Vagina (tissue), 2 donors: ENCODE measurements at regions not wholly inside any gene's neighbourhood (a gene's known extent, or its start where the extent isn't known, plus 50 kb on each side); places are given as distances from the start of the nearest gene placed in this dataset.
"Not testable (repeated sequence)": the region's sequence is repeated elsewhere in the genome, so short reads cannot be mapped to it uniquely, and the experiment has no call there.

Source experiments
- DNase-seq, 2 donors: peaks; one replicate each; pipeline ENCODE4 v3.0.0-alpha.2; 2017; ENCODE audit errors: extremely low spot score in 2 of 2
- H3K27ac ChIP-seq: fragments of 200-600 bp; sonication (generic); one replicate; pipeline ENCODE4 v1.5.1; 2019
- H3K27me3 ChIP-seq: fragments of 200-600 bp; sonication (generic); one replicate; pipeline ENCODE4 v1.5.1; 2019
- H3K36me3 ChIP-seq, 2 donors: fragments of 200-600 bp; sonication (generic); one replicate each; pipeline ENCODE4 v1.5.1; 2017 to 2019
- H3K4me1 ChIP-seq: fragments of 200-600 bp; sonication (generic); one replicate; pipeline ENCODE4 v1.5.1; 2019
- H3K4me3 ChIP-seq, 2 donors: fragments of 200-600 bp; sonication (generic); 1 replicate in 1 of 2; 2 replicates in 1 of 2; pipeline ENCODE4 v1.5.1; 2016 to 2019
- H3K9me3 ChIP-seq: fragments of 200-600 bp; sonication (generic); one replicate; pipeline ENCODE4 v1.5.1; 2019
- POLR2A ChIP-seq, 2 donors: fragments of 450-650 bp; IDR thresholded peaks; one replicate each; pipeline ENCODE4 v1.6.1; 2017; ENCODE audit warnings: antibody characterized with exemption in 2 of 2, mild to moderate bottlenecking in 2 of 2, moderate library complexity in 2 of 2
- POLR2AphosphoS5 ChIP-seq, 2 donors: sonication (generic); formaldehyde crosslinking; IDR thresholded peaks; one replicate each; pipeline ENCODE4 v1.9.0; 2017; ENCODE audit warnings: antibody characterized with exemption in 2 of 2, mild to moderate bottlenecking in 2 of 2, low read depth in 1 of 2; ENCODE audit not compliant: insufficient read depth in 1 of 2
- intact Hi-C: fragments of 100-400 bp; cut with DNase I; formaldehyde crosslinking; loops from one replicate; pipeline ENCODE4 v1.15.1; 2023
- TF ChIP-seq, protein P1 (sequence below), 3 experiments: fragments of 450-650 bp in 2 of 3; fragments of 200-600 bp in 1 of 3; sonication (generic) in 1 of 3; IDR thresholded peaks; one replicate each; pipeline ENCODE4 v1.5.1; 2017 to 2019; ENCODE audit warnings: antibody characterized with exemption in 3 of 3, mild to moderate bottlenecking in 2 of 3, moderate library complexity in 2 of 3

DNA sequence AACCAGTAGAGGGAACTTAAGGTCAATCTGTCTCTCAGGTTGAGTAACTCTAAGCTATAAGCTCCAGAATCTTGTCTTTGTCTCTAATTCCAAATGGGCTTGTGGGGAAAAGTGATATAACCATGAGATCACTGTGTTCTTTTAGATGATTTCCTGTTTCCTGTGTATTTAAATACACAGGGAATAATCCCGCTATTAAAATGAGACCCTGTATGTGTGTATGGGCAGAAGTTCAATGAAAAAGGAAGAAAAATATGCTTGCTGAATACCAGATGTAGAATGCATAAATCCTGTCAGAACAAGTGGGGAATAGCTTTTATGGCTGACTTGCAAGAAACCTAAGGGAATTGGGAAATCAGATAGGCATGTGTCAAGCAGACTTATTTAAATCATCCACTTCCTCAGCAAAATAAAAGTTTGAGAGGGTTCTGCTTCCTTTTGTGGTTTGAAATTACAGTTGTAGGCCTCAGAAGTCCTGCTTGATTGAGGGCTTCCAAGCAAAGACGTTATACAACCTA is 164.7 kb upstream of the PDE7B start:
- intact Hi-C loops: no loop called here
- Histone ChIP-seq H3K4me1 (peaks cover 17% of the 10 kb centered on the region), H3K36me3 (no peaks in the 10 kb centered on the region), H3K27ac (no peak overlapping the region), H3K4me3 (no peak overlapping the region), H3K9me3 (no peaks in the 10 kb centered on the region), H3K27me3 (no peaks in the 10 kb centered on the region)
- DNase-seq: no peak
- peak in 1 of 2 donors; percentile 15 for TF ChIP-seq POLR2AphosphoS5 (IDR thresholded peaks at IDR 0.05; ENCODE audit: insufficient read depth in 1 of 2, low read depth in 1 of 2)
- TF ChIP-seq POLR2A (IDR thresholded peaks at IDR 0.05): no peak

DNA sequence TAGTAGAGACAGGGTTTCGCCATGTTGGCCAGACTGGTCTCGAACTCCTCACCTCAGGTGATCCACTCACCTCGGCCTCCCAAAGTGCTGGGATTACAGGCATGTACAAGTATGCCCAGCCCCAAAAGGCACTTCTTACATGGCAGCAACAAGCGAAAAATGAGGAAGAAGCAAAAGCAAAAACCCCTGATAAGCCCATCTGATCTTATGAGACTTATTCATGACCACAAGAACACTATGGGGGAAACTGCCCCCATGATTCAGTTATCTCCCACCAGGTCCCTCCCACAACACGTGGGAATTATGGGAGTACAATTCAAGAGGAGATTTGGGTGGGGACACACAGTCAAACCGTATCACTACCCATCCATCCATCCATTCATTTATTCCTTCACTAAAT is 163.0 kb upstream of the PDE7B start:
- H3K27ac ChIP-seq, H3K36me3 ChIP-seq, DNase-seq, H3K4me3 ChIP-seq, H3K9me3 ChIP-seq, intact Hi-C loops, H3K27me3 ChIP-seq: not testable (repeated sequence)
- peaks cover 17% of the 10 kb centered on the region for H3K4me1 ChIP-seq

DNA sequence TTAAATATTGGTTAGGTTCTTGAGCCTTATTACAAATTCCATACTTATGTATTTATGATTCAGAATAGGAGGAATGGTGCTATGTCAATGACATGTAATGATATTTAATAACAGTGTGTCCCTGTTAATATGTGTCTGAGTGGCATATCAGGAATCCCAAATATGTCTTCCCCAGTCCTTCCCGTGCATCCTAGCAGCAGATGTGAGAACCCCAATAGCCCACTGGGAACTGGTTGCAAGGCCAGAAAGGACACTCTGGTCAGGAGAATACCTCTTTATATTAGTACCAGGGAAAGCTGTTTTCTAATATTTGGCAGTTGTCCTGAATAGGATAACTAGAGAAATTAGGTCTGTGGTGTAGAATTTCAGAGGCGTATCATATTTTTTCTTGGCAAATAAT is 159.1 kb upstream of the PDE7B start:
- TF ChIP-seq POLR2A (IDR thresholded peaks at IDR 0.05): no peak
- no peak for TF ChIP-seq POLR2AphosphoS5 (IDR thresholded peaks at IDR 0.05; ENCODE audit: insufficient read depth in 1 of 2, low read depth in 1 of 2)
- TF ChIP-seq, protein P1, sequence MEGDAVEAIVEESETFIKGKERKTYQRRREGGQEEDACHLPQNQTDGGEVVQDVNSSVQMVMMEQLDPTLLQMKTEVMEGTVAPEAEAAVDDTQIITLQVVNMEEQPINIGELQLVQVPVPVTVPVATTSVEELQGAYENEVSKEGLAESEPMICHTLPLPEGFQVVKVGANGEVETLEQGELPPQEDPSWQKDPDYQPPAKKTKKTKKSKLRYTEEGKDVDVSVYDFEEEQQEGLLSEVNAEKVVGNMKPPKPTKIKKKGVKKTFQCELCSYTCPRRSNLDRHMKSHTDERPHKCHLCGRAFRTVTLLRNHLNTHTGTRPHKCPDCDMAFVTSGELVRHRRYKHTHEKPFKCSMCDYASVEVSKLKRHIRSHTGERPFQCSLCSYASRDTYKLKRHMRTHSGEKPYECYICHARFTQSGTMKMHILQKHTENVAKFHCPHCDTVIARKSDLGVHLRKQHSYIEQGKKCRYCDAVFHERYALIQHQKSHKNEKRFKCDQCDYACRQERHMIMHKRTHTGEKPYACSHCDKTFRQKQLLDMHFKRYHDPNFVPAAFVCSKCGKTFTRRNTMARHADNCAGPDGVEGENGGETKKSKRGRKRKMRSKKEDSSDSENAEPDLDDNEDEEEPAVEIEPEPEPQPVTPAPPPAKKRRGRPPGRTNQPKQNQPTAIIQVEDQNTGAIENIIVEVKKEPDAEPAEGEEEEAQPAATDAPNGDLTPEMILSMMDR (IDR thresholded peaks at IDR 0.05): no peak
- intact Hi-C loops: no loop called here

DNA sequence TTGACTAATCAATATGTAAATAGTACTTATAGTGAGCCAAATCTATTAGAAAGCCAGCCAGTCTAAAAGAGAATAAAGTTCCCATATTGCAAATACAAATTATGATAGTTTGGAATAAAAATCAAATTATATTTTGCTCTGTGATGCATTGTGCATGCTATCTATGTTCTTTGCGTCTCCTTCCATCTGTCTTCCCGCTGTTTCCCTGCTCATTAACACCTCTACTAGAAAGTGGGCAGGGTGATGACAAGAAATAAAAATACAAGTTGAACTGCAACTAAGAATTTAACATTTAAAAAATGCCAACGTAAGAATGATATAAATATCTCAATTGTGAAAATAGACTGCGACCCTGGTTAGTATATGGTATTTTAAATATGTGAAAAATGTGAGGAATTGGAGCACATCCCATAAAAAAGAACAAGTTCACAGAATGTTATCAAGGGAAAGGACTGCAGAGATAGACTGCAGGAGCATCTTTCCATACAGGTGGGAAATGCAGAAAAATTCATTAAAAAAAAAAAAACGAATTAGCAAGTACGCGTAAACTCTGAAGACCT is 157.6 kb upstream of the PDE7B start:
- no peak for TF ChIP-seq POLR2AphosphoS5 (IDR thresholded peaks at IDR 0.05; ENCODE audit: insufficient read depth in 1 of 2, low read depth in 1 of 2)
- no peak for TF ChIP-seq POLR2A (IDR thresholded peaks at IDR 0.05)
- TF ChIP-seq, protein P1 (IDR thresholded peaks at IDR 0.05): no peak
- no peak overlapping the region for H3K4me3 ChIP-seq
- DNase-seq: no peak
- intact Hi-C loops: no loop called here
- no peaks in the 10 kb centered on the region for H3K9me3 ChIP-seq
- H3K36me3 ChIP-seq: no peaks in the 10 kb centered on the region
- H3K27ac ChIP-seq: no peak overlapping the region
- H3K27me3 ChIP-seq: no peaks in the 10 kb centered on the region
- no peaks in the 10 kb centered on the region for H3K4me1 ChIP-seq

More for the DNA sequence above, 159.1 kb upstream of the PDE7B start:
- Histone ChIP-seq H3K27me3 (no peaks in the 10 kb centered on the region), H3K9me3 (no peaks in the 10 kb centered on the region), H3K4me1 (peaks cover 3% of the 10 kb centered on the region), H3K36me3 (no peaks in the 10 kb centered on the region), H3K4me3 (no peak overlapping the region), H3K27ac (no peak overlapping the region)
- DNase-seq: no peak

DNA sequence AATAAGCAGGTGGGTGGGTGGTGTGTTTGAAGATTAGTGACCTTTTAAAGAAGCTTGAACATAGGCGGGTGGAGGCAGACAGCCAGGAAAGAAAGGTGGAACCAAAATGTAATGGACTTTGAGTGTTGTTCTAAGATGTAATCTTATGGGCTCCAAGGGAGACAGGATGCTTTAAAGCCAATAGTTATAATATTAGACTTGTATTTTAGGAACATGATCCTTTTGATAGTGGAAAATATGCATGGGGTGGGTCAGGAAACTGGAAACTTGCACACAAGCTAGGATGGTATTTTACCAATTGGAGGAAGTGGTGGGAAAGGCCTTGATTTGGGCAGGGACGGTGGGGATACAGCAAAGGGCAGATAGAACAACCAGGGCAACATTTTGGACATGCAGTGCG is 151.8 kb upstream of the PDE7B start:
- Histone ChIP-seq H3K4me1 (no peaks in the 10 kb centered on the region), H3K27ac (no peak overlapping the region), H3K36me3 (no peaks in the 10 kb centered on the region), H3K9me3 (no peaks in the 10 kb centered on the region), H3K4me3 (no peak overlapping the region), H3K27me3 (no peaks in the 10 kb centered on the region)
- TF ChIP-seq, protein P1 (IDR thresholded peaks at IDR 0.05): no peak
- TF ChIP-seq POLR2AphosphoS5 (IDR thresholded peaks at IDR 0.05; ENCODE audit: insufficient read depth in 1 of 2, low read depth in 1 of 2): no peak
- no peak for TF ChIP-seq POLR2A (IDR thresholded peaks at IDR 0.05)
- intact Hi-C loops: no loop called here
- no peak for DNase-seq

DNA sequence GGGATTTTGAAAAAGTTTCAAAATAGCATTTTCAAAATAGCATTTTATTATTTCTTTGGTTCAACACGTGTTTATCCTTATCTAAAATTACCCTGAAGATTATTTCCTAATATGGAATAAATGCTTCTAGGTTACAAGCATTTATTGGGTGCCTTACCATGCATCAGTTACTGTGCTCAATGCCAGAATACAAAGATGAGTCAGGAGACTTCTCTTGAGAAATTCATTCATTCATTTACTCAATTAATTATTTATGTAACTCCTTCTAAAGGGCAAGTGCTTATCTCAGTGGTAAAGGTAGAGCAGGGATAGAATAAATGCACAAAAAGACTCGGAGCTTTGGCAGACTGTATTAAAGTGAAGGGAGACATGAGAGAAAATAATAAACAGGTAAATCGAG is 150.1 kb upstream of the PDE7B start:
- H3K4me1 ChIP-seq: no peaks in the 10 kb centered on the region
- intact Hi-C loops: no loop called here
- H3K36me3 ChIP-seq: no peaks in the 10 kb centered on the region
- H3K9me3 ChIP-seq: no peaks in the 10 kb centered on the region
- H3K4me3 ChIP-seq: no peak overlapping the region
- H3K27ac ChIP-seq: no peak overlapping the region
- TF ChIP-seq, protein P1 (IDR thresholded peaks at IDR 0.05): no peak
- TF ChIP-seq POLR2AphosphoS5 (IDR thresholded peaks at IDR 0.05; ENCODE audit: insufficient read depth in 1 of 2, low read depth in 1 of 2) (no peak), POLR2A (IDR thresholded peaks at IDR 0.05) (no peak)
- DNase-seq: no peak
- no peaks in the 10 kb centered on the region for H3K27me3 ChIP-seq
